ENCODE measurements at regions not wholly inside any gene's neighbourhood (a gene's known extent, or its start where the extent isn't known, plus 50 kb on each side); places are given as distances from the start of the nearest gene placed in this dataset.
"Not testable (repeated sequence)": the region's sequence is repeated elsewhere in the genome, so short reads cannot be mapped to it uniquely, and the experiment has no call there.

DNA sequence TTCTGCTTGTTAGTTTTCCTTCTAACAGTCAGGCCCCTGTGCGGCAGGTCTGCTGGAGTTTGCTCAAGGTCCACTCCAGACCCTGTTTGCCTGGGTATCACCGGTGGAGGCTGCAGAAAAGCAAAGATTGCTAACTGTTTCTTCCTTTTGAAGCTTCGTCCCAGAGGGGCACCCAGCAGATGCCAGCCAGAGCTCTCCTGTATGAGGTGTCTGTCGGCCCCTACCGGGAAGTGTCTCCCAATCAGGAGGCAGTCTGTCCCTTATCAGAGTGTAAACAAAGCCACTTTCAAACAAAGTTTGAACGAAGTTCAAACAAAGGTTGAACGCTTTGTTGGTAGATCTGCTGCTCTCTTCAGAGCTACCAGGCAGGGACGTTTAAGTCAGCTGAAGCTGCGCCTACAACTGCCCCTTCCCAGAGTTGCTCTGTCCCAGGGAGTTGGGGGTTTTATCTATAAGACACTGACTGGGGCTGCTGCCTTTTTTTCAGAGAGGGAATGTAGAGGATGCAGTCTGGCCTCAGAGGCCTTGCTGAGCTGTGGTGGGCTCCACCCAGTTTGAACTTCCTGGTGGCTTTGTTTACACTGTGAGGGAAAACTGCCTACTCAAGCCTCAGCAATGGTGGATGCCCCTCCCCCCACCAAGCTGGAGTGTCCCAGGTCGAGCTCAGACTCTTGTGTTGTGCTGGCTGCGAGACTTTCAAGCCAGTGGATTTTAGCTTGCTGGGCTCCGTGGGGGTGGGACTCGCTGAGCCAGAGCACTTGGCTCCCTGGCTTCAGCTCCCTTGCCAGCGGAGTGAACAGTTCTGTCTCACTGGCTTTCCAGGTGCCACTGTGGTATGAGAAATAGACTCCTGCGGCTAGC, 401.8 kb downstream of the SRGAP2C start:
- H3K9me3 ChIP-seq = no peaks in the 10 kb centered on the region
- TF ChIP-seq POLR2A (IDR thresholded peaks at IDR 0.05) = no peak
- no peak for TF ChIP-seq CTCF (IDR thresholded peaks at IDR 0.05)
- no peak overlapping the region for H3K4me3 ChIP-seq (replicated peaks in 1 of 3)
- no peak overlapping the region for H3K27ac ChIP-seq
- H3K36me3 ChIP-seq = no peaks in the 10 kb centered on the region
- H3K4me1 ChIP-seq = no peaks in the 10 kb centered on the region
- intact Hi-C loops (cut with DNase I) = no loop called here
- no peaks in the 10 kb centered on the region for H3K27me3 ChIP-seq
- WGBS, 2 donors = 45 to 63% methylated on average over 12 to 15 of the region's 15 CpGs
- no peak for DNase-seq

GRCh38 chr1:121587230-121587569, 402.4 kb downstream of the SRGAP2C start:
- WGBS, 2 donors = 88 to 98% methylated on average over 5 of the region's 5 CpGs
- no peak overlapping the region for H3K4me3 ChIP-seq (replicated peaks in 1 of 3)
- H3K27ac ChIP-seq = no peak overlapping the region
- H3K36me3 ChIP-seq = no peaks in the 10 kb centered on the region
- no peaks in the 10 kb centered on the region for H3K9me3 ChIP-seq
- no peak for DNase-seq
- H3K4me1 ChIP-seq = no peaks in the 10 kb centered on the region
- no peak for TF ChIP-seq POLR2A (IDR thresholded peaks at IDR 0.05)
- TF ChIP-seq CTCF (IDR thresholded peaks at IDR 0.05) = no peak
- intact Hi-C loops (cut with DNase I) = no loop called here
- H3K27me3 ChIP-seq = no peaks in the 10 kb centered on the region

DNA sequence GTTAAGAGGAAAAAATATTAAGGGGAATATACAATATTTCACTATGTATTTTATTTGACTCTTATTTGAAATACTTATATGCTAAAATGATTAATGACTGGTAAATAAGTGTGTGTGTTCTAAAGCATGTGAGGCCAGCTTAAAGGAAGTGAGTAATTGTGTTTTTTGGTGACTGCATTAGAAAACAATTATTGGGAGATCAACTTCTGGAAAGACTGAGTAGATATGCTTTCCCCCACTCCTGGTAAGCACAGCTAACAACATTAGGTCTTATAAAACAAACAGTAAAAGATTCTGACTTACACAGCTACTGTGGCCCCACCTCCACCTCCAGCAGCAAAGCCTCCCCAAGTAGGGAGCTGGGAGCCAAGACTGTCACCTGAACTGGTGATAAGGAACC, 403.0 kb downstream of the SRGAP2C start:
- no peaks in the 10 kb centered on the region for H3K36me3 ChIP-seq
- no peak for DNase-seq
- TF ChIP-seq POLR2A (IDR thresholded peaks at IDR 0.05) (no peak), CTCF (IDR thresholded peaks at IDR 0.05) (no peak)
- intact Hi-C loops (cut with DNase I) = no loop called here
- no peak overlapping the region for H3K4me3 ChIP-seq (replicated peaks in 1 of 3)
- no peak overlapping the region for H3K27ac ChIP-seq
- no peaks in the 10 kb centered on the region for H3K27me3 ChIP-seq
- no peaks in the 10 kb centered on the region for H3K9me3 ChIP-seq
- H3K4me1 ChIP-seq = no peaks in the 10 kb centered on the region

DNA sequence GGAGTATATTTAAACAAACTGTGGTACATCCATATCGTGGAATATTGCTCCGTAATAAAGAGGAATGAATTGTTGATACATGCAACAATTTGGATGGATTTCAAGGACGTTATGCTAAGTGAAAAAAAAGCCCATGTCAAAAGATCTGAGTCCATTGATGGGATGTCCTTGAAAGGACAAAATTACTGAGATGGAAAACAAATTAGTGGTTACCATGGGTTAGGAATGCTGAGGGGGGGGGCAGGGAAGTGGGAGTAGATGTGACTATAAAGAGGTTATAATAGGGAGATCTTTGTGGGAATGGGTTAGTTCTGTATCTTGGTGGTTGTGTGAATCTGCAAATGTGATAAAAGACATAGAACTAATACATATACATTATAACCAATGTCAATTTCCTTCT, 409.3 kb downstream of the SRGAP2C start:
- TF ChIP-seq CTCF (IDR thresholded peaks at IDR 0.05) = no peak
- no peak for TF ChIP-seq POLR2A (IDR thresholded peaks at IDR 0.05)
- no peaks in the 10 kb centered on the region for H3K4me1 ChIP-seq
- H3K27ac ChIP-seq = no peak overlapping the region
- intact Hi-C loops (cut with DNase I) = no loop called here
- 71 to 78% methylated on average over 3 of the region's 3 CpGs for WGBS, 2 donors
- H3K36me3 ChIP-seq = no peaks in the 10 kb centered on the region
- no peaks in the 10 kb centered on the region for H3K9me3 ChIP-seq
- no peaks in the 10 kb centered on the region for H3K27me3 ChIP-seq
- H3K4me3 ChIP-seq (replicated peaks in 1 of 3) = no peak overlapping the region
- no peak for DNase-seq

GRCh38 chr1:121595089-121595488, 410.3 kb downstream of the SRGAP2C start:
- no peaks in the 10 kb centered on the region for H3K4me1 ChIP-seq
- H3K9me3 ChIP-seq = no peaks in the 10 kb centered on the region
- no peaks in the 10 kb centered on the region for H3K36me3 ChIP-seq
- no peak overlapping the region for H3K27ac ChIP-seq
- intact Hi-C loops (cut with DNase I) = no loop called here
- no peak overlapping the region for H3K4me3 ChIP-seq (replicated peaks in 1 of 3)
- TF ChIP-seq CTCF (IDR thresholded peaks at IDR 0.05) = no peak
- no peak for DNase-seq
- no peaks in the 10 kb centered on the region for H3K27me3 ChIP-seq

GRCh38 chr1:121604843-121605444, 420.2 kb downstream of the SRGAP2C start:
- H3K4me3 ChIP-seq (replicated peaks in 1 of 3); H3K27ac ChIP-seq; intact Hi-C loops (cut with DNase I); H3K4me1 ChIP-seq; H3K9me3 ChIP-seq; H3K36me3 ChIP-seq; H3K27me3 ChIP-seq; DNase-seq: not testable (repeated sequence)
- WGBS, 2 donors = no CpG with 5 or more reads among the region's 3 CpGs

- H3K4me3 ChIP-seq (replicated peaks in 1 of 3); H3K36me3 ChIP-seq; DNase-seq; H3K27ac ChIP-seq; H3K27me3 ChIP-seq; H3K9me3 ChIP-seq; intact Hi-C loops (cut with DNase I); H3K4me1 ChIP-seq: not testable (repeated sequence)
- no CpG with 5 or more reads among the region's 2 CpGs for WGBS, 2 donors
These were observed 422.7 kb downstream of the SRGAP2C start for GRCh38 chr1:121607499-121607898.

Measured in thyroid gland (tissue), 4 donors.